Endothelial cell of umbilical vein (primary cell): ENCODE measurements at regions not wholly inside any gene's neighbourhood (a gene's known extent, or its start where the extent isn't known, plus 50 kb on each side); places are given as distances from the start of the nearest gene placed in this dataset.

ENCODE experiments used
- CTCF ChIP-seq, 2 donors: IDR thresholded peaks; 1 replicate in 1 of 2; 2 replicates in 1 of 2; pipeline ENCODE4 v1.5.1; 2011; ENCODE audit warnings: low read length in 2 of 2, mild to moderate bottlenecking in 2 of 2, moderate library complexity in 2 of 2, control low read depth in 1 of 2, inconsistent platforms in 1 of 2, low read depth in 1 of 2; ENCODE audit not compliant: insufficient read depth in 1 of 2; ENCODE audit errors: extremely low read depth in 1 of 2
- EZH2 ChIP-seq: IDR thresholded peaks from 2 replicates; pipeline ENCODE4 v1.6.1; 2012; ENCODE audit warnings: borderline replicate concordance, low read depth, mild to moderate bottlenecking, moderate library complexity, low read length, inconsistent platforms; ENCODE audit not compliant: severe bottlenecking
- GATA2 ChIP-seq: IDR thresholded peaks from 2 replicates; pipeline ENCODE4 v1.7.0; 2011; ENCODE audit warnings: low read depth, mild to moderate bottlenecking, moderate library complexity, mixed read lengths, low read length; ENCODE audit not compliant: insufficient read length, insufficient read depth
- MAX ChIP-seq: IDR thresholded peaks from 2 replicates; pipeline ENCODE4 v1.6.1; 2011; ENCODE audit not compliant: insufficient read depth, insufficient read length
- MYC ChIP-seq: IDR thresholded peaks from one replicate; pipeline ENCODE4 v1.6.1; 2011; ENCODE audit warnings: mild to moderate bottlenecking, low read depth, low read length
- POLR2A ChIP-seq: IDR thresholded peaks from 2 replicates; pipeline ENCODE4 v1.6.1; 2012; ENCODE audit warnings: low read depth, mild to moderate bottlenecking, control low read depth, low read length
- POLR2AphosphoS5 ChIP-seq: IDR thresholded peaks from 2 replicates; pipeline ENCODE4 v1.6.1; 2012; ENCODE audit warnings: low read depth, mild to moderate bottlenecking, control low read depth, low read length, moderate library complexity; ENCODE audit not compliant: insufficient read depth

GRCh38 chr20:11795071-11795615, 122.5 kb upstream of the BTBD3 start:
- TF ChIP-seq CTCF (IDR thresholded peaks at IDR 0.05; ENCODE audit: extremely low read depth in 1 of 2, insufficient read depth in 1 of 2, low read depth in 1 of 2, low read length in 2 of 2) (no peak), MAX (no peak), MYC (no peak), EZH2 (no peak), POLR2A (no peak), GATA2 (no peak), POLR2AphosphoS5 (no peak)
